DMS53 (cell line): ENCODE measurements at regions not wholly inside any gene's neighbourhood (a gene's known extent, or its start where the extent isn't known, plus 50 kb on each side); places are given as distances from the start of the nearest gene placed in this dataset.

ENCODE experiments used
- DNase-seq: peaks from one replicate; lab custom pipeline; 2025; lab: John Stamatoyannopoulos, UW

DNA sequence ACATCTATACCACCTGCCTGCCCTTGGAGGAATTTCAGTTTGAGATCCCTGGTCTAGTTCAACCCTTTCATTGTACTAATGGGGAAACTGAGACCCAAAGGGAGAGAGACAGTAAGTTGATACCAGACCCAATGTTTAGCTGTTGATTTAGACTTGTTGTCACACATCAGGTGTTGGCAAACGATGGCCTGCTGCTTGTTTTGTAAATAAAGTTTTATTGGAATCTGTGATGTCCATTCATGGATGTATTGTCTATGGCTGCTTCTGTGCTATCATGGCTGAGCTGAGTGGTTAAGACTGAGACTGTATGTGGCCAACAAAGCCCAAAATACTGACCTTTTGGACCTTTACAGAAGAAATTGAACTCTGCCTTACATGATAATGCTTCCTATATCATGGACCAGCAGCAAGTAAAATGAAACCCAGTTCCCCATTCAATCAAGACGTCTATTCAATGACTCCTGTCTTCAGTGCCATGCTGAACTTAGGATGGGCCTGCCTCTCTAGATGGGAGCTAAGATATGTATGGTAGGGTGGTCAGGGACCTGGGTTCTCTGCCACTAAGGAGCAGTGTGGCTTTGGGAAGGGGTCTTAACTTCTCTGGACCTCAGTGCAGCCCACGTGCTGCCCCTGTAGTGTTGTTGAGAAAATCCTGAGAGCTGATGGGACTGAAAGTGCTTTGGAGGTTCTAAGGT lies 111.0 kb downstream of the IRX5 start:
- no peak for DNase-seq

DNA sequence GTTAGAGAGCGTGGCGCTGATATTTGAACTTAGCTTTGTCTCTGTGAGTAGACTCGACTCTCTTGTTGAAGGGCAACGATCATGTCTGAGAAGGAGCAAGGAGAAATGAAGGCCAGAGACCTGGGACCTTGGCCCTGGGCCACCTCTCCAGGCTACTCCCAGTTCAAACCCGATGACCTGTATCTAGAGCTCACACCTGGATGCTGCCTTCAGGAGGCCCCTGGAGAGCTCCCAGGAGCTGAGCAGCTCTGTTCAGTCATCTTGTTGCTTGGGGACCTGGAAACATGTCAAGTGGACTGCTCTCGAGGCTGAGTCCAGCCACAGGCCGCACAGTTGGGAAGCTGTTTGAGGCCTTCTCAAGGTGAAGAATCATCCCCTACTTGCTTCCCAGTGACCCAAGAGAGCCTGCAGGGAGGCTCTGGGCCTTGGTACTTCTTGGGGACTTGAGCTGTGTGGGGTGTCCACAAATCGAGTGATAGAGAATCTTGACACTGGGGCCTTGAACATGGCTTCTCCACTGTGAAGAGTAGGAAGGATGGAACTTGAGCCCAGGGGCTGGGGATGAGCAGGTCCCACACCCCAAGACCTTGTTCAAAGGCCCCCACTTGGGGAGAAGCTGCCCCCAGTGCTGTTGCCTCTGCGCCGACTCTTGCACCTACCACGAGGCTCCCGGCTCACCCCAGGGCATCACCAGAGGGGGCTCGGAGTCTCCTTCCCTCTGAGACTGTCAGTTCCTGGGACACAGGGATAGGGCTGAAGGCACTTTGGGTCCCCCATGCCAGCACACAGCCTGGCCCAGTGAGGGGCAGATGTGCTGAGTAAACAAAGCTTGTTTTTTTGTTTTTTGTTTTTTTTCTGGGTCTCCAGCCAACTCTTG lies 112.1 kb downstream of the IRX5 start:
- DNase-seq, result no peak

- no peak for DNase-seq
These were observed 112.8 kb downstream of the IRX5 start for GRCh38 chr16:55043499-55043898.

DNA sequence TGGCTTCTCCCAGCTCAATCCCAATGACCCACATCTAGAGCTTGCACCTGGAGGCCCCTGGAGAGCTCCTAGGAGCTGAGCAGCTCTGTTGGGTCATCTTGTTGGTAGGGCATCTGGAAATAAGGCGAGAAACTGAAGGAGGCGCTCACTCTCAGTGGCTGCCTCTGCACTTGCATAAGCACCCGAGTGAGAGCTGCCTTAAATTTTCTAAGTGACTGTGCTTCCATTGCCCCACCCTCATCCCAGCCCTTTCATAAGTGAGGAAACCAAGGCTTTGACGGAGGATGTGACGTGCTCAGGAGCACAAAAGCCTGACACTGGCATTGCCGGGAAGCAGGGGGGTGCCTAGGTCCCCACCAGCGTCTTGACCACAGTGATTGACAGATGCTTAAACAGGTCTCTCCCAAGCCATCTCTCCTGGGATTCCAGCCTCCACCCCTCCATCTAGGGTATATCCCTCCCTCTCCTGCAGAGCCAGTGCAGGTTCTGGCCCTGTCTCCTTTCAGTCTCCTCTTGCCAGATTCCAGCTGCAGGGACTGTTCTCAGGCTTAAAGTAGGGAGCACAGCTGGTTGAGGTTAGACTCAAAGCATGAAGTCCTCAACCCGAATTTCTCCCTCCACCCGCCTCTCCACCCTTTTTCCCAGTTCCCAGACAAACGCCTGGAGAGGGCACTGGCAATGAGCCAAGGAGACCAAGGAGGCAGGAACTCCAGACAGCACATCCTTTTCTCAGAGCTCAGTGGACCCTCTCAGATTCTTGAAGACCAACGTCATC lies 113.7 kb downstream of the IRX5 start:
- no peak for DNase-seq

DNA sequence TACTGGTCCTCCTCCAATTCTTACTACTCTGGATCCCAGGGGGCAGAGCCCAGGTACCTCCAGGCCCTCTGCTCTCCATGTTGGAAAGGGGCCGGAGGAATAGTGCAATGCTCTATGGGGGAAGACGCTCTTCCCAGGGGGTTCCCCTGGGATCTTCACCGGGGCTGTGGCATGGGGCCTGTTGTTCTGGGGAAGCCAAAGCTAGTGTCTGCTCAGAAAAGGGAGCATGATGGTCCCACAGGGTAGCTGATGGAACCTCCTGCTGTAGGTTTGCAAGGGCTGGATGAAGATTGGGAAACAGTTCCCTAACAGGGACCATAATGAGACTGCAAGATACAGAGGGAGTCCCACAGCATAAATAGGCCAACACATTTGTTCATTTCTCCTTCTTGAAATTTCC lies 114.7 kb downstream of the IRX5 start:
- DNase-seq, result no peak

GRCh38 chr16:55045756-55046460 lies 115.2 kb downstream of the IRX5 start:
- DNase-seq, result no peak

DNA sequence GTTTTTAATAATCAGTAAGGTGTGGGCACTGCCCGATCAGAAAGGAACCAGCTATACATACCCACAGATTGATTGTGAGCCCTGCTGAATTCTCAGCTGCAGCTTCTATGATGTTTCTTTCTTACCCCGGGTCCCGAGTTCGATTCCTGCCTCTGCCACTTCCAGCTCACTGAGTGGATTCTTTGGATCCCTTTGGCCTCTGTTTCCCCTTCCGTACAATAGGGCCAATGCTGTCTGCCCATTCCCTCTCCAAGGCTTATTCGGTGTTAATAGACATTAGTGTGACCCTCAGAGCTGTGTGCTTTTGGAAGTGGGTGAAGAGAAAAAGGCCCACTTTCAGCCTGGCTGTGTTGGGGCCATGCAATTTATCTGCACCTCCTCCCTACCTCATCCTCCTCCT lies 115.8 kb downstream of the IRX5 start:
- no peak for DNase-seq

- DNase-seq, result no peak
These were observed 116.3 kb downstream of the IRX5 start for GRCh38 chr16:55046916-55047315.

GRCh38 chr16:55047331-55047730 lies 116.7 kb downstream of the IRX5 start:
- DNase-seq, result no peak

- no peak for DNase-seq
These were observed 117.3 kb downstream of the IRX5 start for GRCh38 chr16:55047903-55048497.

DNA sequence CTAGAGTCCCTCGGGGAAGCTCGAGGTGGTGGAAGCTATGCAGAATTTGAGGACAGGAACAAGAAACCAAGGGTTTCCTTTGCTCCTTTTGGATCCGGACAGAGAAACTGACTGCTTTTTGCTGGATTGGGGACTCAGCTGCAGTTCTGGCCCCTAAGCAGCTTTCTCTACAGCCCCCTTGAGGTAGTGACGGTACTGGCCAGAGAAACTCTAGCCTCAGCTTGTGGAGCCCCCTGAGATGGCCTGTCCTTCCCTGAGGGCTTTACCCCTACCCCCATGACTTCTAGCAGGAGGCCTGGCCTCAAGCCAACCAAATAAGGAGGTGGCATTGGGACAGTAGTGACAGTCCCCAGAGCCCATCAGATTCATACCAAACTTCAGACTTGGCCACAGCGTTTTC lies 118.1 kb downstream of the IRX5 start:
- no peak for DNase-seq

DNA sequence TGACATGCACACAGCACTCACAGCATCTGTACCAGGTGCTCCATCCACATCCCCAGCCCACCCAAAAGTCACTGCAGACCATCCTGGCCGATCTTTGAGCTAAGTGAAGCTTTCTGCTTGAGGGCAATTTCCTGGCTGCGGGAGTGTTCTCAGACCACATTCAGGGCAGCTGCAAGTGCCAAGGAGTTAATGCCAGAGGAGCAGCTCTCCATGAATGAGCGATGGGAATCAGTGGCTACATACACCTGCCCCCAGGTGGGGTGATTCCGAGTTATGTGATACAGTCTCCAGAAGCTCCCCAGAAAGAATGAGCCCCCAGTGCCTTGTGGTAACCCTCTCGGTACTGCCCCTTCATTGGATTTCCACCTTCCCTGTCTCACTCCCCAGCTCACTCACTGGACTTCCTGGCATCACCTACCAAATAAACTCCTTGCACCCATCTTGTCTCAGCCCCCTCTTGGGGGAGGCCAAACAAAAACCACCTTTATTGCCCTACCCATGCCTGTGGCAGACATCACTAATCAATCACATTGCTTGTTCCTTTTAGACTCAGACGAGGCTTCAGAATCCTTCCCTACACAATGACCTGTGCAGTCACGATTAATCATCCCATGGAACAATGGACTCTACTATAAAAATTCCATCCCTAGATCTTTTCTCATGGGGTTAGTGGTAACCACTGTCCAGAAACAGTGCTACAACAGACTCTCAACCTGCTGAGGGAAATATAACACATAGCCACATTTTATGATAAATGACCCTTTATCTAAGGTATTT lies 121.1 kb downstream of the IRX5 start:
- DNase-seq, result no peak

GRCh38 chr16:55052348-55052734 lies 121.7 kb downstream of the IRX5 start:
- no peak for DNase-seq

- DNase-seq, result no peak
These were observed 122.2 kb downstream of the IRX5 start for GRCh38 chr16:55052741-55053415.

GRCh38 chr16:55055262-55055661 lies 124.6 kb downstream of the IRX5 start:
- DNase-seq, result no peak

DNA sequence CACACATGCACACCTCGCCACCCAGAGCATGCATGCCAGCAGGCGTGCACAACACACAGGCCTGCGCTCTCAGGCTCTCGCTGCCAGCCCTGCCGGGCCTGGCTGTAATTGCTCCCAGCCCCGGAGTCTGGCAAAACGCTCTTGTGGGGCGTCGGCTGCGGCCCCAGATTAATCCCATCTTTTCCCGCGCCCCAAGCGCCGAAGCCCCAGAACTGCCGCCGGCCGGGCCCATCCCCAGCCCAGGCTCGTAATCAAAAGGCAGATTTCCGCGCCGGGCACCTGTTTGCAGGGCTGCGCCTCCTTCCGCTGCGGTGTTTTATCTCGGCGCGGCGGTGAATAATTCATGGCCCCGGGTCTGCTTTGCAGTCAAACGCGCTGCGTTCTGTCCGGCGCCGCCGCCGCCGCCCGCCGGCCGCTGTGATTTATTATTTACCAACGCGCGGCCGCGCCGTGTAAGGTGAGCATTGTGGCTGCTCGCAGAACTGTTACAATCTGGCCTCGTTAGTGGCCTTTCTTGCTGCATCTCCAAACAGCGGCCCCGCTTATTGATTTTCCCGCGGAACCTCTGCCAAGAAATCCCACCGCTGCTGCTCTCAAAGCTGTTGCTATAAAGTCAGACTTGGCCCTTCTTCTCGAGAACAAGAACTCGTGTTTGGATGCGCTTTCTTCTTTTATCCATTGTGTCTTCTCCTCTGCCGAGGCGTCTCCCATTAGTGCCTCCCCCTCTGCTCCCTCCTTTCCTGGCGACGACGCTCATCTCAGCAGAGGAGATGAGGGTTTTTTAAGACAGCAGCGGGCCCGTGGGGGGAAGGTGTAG lies 126.1 kb downstream of the IRX5 start:
- DNase-seq, result no peak

DNA sequence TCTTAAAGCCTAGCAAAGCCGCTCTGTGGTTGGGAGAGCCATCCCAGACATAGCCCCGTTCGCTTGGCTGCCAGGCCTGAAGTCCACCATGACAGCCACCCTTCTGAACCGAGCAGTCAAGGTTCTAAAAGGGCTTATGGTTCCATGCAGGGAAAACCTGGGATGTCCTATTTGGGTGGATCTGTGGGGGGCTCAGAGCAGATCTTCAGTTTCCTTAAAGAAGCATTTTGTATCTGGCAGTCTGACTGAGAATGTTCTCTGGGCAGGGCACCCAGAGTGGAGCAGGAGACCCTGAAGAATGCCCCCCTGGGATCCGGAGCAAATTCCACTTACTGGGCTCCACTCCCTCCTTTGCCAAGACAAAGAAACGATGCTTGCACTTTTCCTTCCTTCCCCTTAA lies 127.2 kb downstream of the IRX5 start:
- no peak for DNase-seq

DNA sequence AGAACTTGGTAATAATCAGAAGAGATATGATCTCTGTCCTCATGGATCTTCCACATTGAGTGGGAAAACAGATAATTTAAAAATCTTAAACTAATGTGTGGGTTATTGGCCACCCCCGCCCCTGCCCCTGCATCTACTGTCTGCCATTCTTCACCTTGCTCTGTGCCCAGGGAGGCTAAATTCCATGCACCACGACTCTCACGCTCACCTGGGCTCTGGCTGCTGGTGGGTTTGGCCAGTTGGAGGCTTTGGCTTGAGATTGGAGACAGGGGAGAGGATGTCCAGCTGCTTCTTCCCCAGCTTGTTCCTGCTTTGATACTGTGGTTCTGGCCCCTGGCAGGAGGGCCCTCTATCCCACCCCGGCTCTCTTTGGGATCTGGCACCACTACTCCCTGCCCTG lies 127.9 kb downstream of the IRX5 start:
- DNase-seq, result no peak

GRCh38 chr16:55059146-55059545 lies 128.5 kb downstream of the IRX5 start:
- no peak for DNase-seq
